ENCODE measurements at regions not wholly inside any gene's neighbourhood (a gene's known extent, or its start where the extent isn't known, plus 50 kb on each side); places are given as distances from the start of the nearest gene placed in this dataset.

DNA sequence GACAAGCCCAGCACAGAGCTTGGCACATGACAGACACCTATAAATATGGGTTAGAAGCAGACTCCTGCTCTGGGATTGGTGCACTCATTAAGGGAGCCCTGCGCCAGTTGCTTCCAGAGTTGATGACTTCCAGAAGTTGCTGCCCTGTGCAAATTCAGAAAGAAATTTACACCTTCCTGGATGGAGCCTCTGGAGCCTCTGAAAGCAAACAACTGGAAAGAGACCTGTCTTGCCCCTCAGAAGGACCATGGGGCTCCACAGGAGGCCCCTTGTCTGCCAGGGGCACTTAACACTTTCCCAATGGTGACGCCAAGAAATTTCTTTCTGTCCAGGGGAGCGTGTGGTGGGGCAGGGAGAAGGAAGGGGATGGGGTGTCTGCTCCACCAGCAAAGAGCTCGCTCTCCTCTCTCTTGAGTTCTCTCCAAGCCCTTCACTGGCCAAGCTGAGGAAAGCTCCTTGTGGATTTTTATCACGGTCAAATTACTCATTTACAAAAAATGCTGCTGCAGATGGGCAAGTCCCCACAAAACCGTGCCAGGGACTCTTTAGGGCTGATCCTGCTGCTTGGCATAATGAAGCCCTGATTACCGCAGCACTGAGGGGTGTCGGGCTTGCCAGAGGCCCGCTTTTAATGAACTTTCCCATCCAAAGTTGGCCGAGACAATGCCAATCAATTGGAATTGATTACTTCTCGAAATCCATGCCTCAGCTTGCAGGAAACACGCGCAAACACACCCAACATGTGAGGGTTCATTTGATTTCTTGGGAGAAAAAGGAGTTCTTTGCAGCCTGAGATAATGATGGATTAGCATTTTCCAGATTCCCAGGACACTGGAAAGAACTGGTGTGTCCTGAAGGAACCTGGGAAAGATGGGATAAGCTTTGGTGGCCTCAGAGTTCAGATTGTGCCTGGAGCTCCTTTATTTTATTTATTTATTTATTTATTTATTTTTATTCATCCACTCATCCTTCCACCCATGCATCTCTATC is 583.6 kb upstream of the CDH5 start:
- DNase-seq: no peak

GRCh38 chr16:65781855-65782254 is 584.6 kb upstream of the CDH5 start:
- DNase-seq: no peak

DNA sequence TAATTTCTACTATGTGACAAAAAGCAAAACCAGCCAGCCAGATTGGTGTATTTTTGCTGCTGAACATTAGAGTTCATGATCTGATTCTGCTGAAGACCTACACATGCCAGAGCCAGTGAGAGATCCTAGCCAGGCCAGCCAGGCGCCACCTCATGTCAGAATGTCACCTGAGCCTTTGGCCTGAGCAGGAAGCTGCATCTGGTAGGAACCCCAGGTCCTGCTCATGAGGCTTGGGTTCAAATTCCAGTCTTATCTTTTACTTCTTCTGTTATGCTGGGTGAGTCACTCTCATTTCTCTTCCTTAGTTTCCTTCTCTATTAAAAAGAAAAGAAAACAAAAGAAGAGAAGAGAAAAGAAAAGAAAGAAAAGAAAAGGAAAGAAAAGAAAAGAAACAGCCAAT is 585.1 kb upstream of the CDH5 start:
- DNase-seq: no peak

DNA sequence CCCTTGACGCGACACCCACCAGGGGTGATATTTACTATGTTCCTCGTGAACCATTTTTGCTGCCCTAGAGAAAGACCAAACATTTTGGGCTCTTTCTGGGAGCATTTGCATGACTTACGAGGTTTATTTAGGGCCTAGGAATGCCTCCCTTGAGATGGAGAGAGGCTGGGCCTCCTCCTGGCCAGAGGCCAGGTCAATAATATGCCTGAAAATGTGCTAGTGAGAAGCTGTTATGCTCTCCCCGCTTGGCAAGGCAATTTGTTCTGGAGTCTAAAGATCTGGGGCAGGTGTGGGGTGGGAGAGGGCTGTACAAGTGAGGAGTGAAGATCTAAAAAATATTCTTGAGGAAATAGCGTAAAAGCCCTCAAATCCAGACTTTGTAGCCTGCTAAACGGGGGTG is 587.3 kb upstream of the CDH5 start:
- no peak for DNase-seq

- DNase-seq: no peak
Measured at GRCh38 chr16:65776639-65777183, 589.8 kb upstream of the CDH5 start.

- no peak for DNase-seq
Measured at GRCh38 chr16:65775829-65776228, 590.7 kb upstream of the CDH5 start.

GRCh38 chr16:65774350-65774749 is 592.1 kb upstream of the CDH5 start:
- DNase-seq: no peak

GRCh38 chr16:65773301-65773874 is 593.1 kb upstream of the CDH5 start:
- no peak for DNase-seq

GRCh38 chr16:65772134-65772732 is 594.3 kb upstream of the CDH5 start:
- no peak for DNase-seq

DNA sequence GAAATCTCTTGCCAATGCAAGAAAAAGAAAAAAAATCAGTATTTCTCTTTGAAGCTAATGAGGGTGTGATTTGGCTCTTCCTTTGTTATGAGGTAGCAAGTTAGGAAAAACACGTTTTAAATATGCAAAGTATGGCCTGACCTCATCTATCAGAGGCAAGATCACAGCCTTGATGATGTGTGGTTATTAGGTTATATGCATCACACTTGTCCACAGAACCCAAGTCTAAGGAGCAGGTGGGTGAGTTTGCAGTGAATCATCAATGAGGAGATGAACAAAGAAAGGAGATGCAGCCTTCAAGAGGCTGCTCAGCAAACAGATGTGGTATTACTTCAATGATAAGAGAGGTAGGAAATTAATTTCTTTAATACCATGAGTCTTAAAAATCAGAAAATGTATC is 594.8 kb upstream of the CDH5 start:
- no peak for DNase-seq

- DNase-seq: no peak
Measured at GRCh38 chr16:65770752-65771151, 595.7 kb upstream of the CDH5 start.

DNA sequence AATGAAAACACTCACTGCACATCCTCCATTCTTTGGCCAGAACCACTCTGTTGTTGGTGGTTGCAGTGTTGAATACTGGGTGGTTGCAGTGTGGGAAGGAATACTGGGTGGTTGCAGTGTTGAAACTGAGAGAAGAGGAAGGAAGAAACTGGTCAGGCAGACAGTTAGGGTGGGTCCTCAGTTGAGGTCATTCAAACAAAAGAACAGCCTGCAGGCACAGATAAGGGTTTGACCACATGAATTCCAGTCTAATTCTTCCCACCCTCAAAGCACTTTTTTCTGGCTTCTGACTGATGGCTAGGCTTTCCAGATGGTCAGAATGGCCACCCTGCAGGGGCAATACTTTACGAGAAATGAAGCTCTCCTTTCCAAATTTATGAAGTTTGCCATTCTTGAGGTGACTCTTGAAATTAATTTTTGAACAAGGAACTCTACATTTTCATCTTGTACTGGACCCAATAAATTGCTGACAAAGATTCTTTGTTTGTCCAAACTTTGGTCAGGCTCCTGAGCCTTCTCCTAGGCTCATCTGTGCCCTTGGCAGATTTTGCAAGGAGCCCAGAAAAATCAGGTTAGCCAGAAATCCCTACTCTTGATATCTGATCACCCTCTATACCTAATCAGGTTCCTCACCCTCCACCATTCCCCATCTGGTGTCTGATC is 596.6 kb upstream of the CDH5 start:
- DNase-seq: no peak

DNA sequence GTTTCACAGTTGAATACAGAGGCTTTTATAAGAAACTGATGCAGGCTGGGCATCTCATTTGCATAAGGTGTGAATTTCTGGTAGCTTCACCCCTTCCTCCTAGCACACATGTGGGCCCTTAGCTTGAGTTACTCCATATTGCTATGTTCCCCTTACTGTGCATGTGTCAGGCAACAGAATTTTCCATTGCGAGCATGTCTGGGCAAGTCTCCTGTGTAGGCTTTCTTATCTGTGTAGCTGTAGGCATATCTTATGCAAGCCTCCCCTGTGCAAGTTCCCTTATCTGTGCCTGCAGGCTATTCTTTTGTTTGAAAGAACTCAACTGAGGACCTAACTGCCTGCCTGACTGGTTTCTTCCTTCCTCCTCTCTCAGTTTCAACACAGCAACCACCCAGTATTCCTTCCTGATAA is 597.4 kb upstream of the CDH5 start:
- no peak for DNase-seq

GRCh38 chr16:65767125-65767524 is 599.4 kb upstream of the CDH5 start:
- no peak for DNase-seq

DNA sequence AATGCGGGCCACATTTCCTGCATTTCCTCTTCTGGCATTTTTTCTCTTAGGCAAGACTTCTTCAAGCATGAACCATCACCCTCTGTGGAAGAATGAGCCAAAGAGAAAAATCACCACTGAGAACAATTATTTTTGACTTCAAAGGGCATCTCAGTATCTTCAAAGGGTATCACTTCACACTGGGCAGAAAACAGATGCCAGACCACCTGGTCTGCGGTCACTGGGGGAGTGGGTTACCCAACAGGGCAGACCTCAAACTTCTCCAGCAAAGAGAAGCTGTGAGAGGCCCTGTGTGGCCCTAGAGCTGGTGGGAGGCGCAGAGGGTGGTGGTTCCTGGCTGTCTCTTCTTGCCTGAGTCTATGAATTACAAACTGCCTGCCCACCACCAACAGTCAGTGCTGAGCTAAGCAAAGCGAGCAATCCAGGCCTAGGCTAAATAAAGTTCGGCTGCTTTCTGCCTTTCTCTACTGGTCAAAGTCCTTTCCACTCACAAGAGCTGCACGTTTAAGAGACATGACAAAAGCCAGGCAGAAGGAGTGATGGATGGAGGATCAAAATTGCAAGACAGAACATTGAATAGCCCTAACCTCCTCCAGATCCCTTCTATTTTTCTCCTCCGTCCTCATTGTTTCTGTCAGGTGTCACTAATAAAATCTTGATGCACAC is 602.7 kb upstream of the CDH5 start:
- DNase-seq: no peak

GRCh38 chr16:65760874-65761273 is 605.6 kb upstream of the CDH5 start:
- no peak for DNase-seq

DNA sequence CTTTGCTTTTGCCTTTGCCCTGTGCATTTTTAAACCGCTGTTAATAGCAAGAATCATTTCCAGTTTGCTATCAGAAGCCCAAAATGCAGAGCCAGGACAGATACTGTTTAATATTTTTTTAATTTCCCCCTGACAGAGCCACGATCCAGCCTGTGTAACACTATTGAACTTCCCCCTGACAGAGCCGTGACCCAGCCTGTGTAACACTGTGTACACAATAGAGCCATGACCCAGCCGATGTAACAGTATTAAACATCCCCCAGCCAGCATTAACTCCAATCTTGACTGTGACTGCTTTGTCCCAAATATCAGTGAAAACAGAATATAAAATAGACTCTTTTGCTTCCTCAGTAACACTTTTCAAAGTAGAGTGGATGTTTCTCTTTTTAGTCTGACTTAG is 607.9 kb upstream of the CDH5 start:
- DNase-seq: no peak

DNA sequence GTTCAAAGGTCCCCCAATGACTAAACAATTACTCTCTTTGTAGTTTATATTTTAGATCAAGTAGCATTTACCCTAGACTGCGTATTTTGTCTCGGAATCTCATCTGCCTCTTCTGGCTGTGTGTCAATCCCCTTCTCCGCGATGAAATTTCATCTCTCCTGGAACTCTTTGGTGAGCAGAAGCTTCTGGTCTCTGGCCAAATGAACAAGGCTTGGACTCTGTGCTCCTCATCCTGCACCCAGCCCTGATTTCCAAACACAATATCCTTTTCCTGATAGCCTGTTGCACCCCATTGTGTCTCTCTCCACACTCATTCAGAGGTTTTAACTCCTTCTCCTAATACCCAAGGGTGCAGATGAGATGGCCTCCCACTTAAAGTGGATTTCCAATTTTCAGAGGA is 609.4 kb upstream of the CDH5 start:
- no peak for DNase-seq

DNA sequence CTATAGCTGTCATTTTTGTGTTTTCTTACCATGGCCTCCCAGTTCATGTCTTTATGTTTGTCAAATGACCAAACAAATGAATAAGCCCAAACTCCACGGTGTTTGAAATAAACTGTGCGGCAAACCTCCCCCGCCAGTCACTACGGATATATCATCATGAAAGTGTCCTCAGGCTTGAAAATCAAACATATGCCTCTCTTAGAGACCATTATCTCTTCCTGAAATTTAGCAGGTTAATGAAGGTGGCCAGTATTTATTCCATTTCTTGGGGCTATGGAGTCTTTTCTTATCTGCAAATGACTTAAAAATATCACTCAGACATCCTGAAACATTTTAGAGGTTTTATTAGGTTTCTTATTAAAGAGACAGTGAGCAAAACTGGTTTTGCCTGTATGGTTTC is 610.3 kb upstream of the CDH5 start:
- no peak for DNase-seq

DNA sequence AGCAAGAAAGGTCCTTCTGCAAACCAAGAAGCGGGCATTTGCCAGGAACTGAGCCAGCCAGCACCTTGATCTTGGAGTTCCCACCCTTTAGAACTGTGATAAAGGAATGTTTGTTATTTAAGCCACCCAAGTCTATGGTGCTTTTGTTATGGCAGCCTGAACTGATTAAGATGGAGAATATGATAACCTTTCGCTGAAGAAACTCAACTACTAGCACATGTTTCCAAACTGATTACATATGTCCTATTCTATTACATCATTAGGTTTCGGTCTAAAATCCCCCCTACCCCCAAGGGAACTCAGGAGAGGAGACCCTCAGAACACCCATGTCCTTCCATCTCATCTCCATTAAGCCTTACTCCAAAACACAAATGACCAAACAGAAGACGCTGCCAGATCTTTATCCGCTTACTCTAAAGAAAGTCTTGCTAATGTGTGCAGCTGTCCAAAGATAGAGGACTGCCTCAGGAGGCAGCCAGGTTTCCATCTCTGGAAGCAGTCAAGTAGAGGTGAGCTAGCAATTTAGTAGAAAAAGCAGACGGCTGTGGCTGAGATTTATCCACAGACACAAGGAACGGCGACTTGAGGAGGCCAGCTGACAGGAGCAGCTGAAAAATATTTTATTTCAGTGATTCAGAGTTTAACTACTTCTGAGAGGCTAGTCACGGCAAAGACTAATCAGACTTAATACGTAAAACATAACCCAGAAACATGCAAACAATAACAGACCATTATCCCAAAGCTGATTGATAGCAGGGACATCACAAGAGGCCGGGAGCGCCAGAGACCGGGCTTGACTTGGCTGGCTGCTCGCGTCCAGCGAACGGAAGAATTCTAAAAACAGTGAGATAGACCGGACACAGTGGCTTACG is 611.4 kb upstream of the CDH5 start:
- no peak for DNase-seq

DNA sequence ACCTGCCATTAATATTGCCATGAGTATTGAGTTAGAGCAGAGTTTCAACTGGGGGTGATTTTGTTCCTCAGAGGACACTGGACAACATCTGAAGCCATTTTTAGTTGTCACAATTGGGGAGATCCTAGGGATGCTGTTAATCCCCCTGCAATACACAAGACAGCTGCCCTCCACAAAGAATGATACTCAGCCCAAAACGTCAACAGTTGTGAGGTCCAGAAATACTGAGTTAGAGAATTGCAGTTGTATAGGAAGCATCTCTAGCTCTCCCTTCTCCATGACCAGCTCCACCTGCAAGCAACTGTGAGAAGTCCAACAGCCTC is 614.0 kb upstream of the CDH5 start:
- DNase-seq: no peak
